ENCODE measurements at regions not wholly inside any gene's neighbourhood (a gene's known extent, or its start where the extent isn't known, plus 50 kb on each side); places are given as distances from the start of the nearest gene placed in this dataset.

DNA sequence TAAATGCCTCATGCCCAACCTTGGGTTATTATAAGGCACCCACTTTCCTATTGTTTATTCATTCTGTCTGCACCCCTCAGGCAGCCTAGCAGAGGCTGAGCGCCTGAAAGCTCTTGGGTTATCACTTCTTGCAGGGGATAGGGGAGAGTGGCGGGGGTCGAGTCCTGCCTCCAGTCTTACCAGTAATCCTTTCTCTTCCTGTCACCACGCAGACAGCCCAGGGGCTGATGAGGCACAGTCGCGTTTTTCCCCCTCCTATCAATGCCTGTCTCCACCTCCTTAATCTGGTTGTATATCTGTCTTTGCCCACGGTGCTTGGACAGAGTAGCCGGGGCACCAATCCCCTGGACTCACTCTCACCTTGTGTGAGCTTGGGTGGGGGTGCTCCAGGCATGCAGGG is 733.1 kb downstream of the MATN1 start:
- TF ChIP-seq GATA2 (IDR thresholded peaks at IDR 0.05; ENCODE audit: low read depth, low read length) = no peak
- no peak for TF ChIP-seq GATA3 (IDR thresholded peaks at IDR 0.05; ENCODE audit: low read depth, low read length)

All from SH-SY5Y (cell line).